NCI-H69 (cell line): ENCODE measurements at regions not wholly inside any gene's neighbourhood (a gene's known extent, or its start where the extent isn't known, plus 50 kb on each side); places are given as distances from the start of the nearest gene placed in this dataset.

ENCODE experiments used
- DNase-seq: peaks from one replicate; lab custom pipeline; 2025; lab: John Stamatoyannopoulos, UW

DNA sequence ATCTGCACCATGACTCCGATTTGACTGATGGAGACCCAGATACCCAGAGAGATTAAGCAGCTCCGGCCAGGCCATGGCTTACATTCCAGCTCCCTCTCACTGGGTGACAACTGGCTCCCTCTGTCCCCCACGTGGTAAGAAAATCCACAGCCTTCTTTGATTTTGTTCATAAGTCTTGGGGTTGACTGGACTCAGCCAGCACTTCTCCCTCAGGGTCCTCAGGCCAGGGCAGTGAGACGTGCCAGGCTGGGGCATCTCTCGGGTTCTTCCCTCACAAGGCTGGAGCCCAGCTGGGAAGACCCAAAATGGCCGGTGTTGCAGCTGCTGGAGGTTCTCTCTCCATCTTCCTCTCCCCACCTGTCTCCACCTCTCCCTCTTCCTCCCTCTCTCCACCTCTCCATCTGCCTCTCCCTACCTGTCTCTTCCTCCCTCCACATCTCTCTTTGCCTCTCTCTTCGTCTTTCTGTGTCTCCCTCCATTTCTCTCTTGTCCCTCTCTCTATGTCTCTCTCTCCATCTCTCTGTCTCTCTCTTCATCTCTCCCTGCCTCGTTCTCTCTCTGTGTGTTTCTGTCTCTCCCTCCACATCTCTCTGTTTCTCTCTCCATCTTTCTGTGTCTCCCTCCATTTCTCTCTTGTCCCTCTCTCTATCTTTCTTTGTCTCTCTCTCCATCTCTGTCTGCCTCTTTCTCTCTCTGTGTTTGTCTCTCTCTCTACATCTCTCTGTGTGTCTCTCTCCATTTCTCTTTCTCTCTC, 105.3 kb downstream of the FOXL1 start:
- DNase-seq, result no peak

DNA sequence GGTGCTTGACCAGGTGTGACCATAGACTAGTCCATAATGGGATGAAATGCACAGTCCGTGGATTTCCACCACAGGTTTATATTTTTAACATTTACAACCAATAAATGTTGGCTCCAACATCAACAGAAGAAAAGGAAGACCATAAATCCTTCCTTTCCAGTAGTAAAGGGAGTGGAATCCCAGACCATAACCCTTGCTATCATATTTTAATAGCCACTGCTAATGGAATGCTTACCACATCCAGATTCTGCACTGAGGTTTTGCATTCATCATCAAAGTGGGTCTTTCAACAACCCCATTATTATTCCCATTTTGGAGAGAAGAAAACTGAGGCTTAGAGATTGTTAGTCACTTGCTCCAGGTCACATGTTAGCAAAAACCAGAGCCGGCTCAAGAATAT, 106.7 kb downstream of the FOXL1 start:
- DNase-seq, result no peak

DNA sequence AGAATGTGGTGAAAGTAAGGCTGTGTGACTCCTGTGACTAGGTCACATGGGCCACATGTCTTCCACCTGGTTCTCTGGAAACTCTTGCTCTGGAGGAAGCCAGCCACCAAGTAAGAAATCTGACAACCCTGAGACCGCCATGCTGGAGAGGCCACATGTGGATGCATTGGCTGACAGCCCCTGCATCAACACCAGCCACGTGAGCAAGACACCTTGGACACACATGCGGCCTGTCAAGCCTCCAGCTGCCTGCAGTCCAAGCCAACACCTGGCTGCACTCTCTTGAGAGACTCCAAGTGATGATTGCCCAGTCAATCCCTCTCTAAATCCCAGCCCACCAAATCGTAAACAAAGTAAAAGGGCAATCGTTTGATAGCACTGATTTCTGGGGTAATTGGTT, 112.6 kb downstream of the FOXL1 start:
- no peak for DNase-seq

DNA sequence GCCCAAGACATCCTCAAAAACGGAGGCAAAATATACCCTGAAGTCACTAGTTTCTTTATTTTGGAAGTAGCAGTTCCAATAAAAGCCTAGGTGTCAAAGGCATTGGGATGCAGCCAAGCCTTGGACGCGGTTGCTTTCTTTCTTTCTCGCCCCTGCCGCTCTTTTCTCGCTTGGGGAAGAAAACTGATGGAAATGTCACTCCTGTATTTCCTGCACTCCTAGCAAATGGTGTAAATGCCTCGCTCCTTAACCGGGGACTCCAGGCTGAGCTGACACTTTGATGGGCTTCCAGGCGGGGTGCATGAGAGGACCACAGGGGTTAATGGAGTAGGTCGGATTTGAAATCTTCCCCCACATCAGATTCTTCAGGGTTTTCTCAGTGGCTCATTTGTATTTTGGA, 114.1 kb downstream of the FOXL1 start:
- no peak for DNase-seq

DNA sequence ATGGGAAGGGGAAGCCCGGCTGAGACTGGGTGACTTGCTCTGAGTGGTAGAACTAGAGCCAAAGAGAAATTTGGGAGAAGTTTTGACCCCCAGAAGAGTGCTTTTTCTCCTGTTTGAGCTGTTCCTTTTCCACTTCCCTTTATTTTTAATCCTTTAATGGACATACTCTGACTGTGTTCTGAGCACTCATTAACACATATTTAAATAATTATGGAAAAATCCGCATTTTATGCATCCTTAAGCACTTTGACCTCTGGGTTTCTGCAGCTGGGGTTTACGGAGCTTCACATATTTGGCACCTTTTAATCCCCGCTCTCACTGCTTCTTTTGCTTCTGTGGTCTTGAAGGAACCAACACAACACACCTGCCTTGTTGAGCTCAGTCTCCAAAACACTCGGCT, 114.7 kb downstream of the FOXL1 start:
- no peak for DNase-seq

DNA sequence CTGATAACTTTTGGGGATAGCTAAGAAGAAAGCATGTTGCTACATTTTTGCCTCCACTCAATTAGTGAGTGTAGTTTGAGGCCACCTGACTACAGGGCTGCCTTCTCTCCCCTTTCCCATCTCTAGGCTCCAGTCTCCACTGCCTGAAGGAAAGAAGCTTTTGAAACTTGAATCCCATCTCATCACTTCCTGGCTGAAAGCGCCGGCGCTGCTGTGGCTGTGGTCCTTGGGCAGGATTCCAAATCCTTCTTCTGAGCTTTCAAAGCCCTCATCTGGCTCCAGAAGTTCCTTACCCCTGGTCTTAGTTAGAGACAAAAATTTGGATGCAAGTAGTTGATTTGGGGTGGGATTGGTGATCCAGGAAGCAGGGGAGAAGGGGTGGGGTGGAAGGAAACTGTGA, 119.4 kb downstream of the FOXL1 start:
- DNase-seq, result no peak

DNA sequence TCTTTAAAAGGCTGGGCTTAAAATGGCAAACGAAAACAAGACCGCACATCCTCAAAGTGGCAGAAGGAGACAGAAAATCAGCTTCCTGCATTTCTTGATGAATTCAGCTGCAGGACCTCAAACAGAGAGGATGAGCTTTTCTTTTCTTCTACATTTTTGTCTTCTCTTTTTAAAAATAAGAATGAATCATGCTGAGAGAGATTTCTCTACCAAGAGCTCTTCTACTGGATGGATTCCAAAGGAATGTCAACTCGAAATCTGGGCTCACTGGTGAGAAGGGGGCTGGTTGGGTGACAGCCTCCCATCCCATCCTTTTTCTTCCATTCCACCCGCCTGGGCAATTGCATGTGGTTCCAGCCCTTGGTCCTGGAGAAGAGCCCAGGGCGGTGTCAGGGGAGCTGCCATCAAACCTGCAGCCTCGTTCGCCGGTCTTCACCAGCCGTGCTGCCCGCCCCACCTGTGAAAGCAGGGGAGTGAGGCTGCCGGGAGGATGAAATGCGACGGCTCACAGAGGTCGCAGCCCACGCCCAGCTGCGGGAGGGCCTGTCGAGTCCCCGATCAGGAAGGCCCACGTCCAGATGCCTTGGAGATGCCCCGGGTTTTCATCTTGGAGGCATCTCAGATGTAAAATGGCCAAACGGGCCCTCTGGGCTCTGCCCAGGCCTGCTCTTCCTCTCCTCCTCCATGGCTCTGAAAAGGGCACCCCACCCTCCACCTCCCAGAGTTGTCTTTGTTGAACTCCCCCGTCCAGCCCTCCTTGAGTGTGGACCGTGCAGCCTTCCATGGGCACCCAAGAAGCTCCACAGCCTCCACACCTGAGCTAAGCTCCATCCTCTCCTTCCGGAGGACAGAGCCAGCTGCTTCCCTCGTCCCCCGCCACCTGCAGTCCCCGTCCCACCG, 121.9 kb downstream of the FOXL1 start:
- no peak for DNase-seq

DNA sequence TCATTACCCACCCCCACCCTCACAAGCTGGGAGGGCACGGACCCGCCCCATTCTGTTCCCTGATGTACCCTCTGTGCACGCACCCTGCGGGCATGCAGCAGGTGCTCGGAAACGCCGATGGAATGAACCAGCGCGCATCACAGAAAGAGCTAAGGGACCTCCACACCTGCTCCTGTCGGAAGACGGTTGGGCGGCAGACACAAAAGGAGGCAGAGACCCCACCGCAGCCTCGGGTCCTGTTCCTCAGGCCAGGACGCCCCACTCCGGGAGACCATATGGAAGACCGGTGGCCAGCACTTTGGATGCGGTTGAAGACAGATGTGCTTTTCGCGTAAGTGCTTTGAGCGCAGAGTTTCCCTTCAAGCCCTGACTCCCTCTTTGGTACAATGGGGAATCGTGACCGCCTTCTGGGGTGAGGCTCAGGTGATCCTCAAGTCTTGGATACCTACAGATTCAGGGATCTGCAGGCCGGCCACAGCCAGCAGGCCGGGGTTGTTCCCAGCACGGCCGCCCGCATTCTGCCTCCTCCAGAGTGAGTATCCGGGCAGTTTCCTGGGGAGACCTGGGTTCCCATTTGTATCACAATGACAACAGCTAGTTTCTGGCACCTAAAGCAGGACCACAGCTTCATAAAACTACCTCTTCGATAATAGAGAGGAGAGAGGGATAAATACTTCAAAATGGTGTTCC, 123.1 kb downstream of the FOXL1 start:
- no peak for DNase-seq

DNA sequence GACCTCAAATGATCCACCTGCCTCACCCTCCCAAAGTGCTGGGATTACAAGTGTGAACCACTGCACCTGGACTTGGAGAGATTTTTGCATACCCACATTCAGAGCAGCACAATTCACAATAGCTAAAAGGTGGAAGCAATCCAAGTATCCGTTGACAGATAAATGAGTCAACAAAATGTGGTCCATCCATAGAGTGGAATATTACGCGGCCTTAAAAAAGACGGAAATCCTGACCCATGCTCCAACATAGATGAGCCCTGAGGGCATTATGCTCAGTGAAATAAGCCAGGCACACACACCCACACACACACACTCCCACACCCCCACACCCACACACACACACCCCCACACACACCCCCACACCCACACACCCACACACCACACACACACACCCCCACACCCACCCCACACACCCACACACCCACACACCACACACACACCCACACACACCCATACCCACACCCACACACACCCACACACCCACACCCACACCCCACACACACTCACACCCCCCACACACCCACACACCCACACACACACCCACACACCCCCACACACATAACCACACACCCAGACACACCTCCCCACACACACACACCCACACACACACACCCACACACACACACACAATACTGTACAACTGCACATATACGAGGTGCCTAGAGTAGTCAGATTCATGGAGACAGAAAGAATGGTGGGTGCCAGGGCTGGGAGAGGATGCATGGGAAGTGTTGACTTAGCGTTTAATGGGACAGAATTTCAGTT, 124.7 kb downstream of the FOXL1 start:
- no peak for DNase-seq

DNA sequence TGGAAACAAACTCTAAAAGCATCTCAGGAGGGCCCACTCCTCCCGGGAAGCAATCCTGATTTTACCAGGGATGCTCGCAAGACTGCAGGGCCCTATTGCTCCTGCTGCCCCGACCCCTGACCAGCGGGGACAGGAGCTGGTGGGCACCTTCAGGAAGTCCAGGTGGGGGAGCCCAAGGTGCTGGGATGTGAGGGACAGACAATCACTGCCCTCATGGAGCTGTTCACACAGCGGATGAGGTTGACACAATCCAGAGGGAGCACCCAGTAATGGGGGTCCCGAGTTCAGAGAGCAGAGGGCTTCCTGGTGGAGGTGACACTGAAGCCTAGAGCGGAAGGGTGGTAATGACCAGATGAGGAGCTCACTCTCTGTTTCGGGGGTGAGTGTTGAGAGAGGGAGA, 126.2 kb downstream of the FOXL1 start:
- no peak for DNase-seq

DNA sequence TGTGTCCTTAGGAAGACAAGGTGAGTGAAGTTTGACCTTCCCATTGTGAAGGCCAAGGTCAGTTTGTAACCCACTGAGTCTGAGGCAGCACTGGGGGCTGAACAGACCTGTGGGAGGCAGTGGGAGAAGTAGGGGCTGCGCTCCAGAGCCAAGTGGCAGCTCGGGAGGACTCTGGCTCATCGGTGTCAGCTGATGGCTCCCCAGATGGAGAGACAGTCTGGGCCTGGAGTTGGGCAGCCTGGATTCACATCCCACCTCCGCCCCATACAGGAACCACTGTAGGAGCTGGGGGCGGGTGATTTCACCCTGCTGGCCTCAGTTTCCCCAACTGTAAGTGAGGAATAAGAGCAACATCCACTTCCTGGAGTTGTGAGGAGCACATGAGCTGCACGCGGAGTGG, 128.4 kb downstream of the FOXL1 start:
- no peak for DNase-seq

DNA sequence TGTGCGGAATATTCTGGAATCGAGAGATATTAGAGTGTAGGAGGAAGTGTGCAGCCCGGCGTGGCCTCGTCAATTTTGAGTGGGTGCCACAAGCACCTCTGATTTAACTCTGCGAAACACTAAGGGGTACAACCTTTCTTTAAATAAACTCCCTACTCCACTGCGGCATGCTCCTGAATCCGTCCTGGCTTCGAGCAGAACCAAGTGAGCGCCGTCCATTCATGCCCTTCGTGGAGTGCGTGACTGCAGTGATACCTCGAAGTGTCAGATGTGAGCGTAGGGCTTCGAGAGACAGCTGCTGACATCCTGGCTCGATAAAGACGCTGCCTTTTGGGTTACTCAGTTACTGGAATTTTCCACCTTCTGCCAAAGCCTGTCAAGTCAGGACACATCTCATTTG, 128.8 kb downstream of the FOXL1 start:
- no peak for DNase-seq

DNA sequence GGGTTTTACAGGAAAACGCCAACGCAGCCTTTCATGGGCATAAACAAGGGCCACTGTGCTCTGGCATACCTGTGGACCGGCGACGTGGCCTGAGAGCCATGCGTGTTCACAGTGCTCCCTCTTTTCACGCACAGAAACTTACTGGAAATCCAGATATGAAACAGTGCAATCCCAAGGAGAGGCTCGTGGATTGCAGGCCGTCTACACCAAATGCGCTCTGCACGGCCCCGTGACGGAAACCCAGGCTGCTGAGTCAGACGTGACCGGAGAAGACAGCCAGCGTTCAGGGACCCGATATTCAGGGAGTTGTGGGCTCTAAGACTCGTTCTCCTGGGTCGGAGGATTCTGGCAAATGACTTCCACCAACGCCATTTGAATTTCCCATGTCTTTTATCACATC, 129.2 kb downstream of the FOXL1 start:
- DNase-seq, result no peak

DNA sequence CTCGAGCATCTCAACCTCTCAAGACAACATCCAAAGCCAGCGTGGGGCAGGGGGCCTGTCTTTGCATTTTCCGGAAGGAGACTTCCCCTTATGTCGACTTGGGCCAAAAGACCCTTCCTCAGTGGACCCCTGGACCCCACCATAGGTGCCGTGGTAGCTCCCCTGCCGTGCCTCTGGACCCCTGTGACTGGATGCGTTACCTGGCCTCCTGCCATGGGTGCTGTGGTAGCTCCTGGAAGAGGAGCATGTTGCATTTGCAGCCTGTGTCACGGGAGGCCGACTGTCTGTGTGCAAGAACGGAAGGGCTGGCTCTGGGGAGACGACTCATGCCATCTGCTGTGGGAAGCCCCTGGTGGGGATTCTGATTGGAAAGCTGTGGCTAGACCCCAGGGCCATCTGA, 130.1 kb downstream of the FOXL1 start:
- DNase-seq, result no peak

DNA sequence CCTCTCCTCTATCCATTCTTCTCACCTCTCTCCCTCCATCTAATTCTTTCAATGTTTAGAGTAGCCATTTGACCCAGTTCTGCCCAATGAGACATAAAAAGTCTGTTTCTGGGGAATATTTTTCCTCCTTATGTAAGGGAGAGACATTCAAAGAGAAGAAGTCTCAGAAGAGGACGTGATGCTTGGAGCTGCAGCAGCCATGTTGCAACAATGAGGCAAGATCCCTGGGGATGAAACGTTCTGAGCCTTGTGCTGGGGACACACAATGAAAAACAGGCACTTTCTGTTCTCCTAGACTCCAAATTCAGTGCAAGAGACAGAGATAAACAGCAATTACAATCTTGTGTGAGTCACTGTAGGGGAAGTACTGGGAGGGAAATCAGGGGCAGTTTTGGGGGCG, 130.8 kb downstream of the FOXL1 start:
- DNase-seq, result no peak

DNA sequence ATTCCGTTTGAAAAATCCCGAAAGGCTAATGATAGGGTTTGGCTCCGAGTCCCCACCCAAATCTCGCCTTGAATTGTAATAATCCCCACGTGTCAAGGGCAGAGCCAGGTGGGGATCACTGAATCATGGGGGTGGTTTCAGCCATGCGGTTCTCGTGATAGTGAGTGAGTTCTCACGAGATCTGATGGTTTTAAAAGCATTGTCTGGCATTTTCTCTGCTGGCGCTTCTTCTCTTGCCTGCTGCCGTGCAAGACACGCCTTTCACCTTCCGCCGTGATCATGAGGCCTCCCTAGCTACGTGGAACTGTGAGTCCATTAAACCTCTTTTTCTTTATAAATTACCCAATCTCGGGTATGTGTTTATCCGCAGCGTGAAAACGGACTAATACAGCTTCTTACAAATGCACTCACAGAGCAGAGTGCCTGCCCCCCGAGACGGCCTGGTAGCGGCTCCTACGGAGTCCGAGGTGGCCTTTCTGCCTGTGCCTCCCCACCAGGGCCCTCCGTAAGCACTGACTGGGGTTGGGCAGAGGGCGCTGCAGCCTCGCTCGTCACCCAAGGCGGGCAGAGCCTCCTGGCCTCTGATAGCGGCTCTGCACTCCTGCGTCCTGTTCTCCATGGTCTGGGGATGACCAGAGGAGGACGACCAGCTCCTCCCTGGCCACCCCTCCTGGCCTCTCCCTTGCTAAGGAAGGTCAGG, 131.7 kb downstream of the FOXL1 start:
- no peak for DNase-seq

DNA sequence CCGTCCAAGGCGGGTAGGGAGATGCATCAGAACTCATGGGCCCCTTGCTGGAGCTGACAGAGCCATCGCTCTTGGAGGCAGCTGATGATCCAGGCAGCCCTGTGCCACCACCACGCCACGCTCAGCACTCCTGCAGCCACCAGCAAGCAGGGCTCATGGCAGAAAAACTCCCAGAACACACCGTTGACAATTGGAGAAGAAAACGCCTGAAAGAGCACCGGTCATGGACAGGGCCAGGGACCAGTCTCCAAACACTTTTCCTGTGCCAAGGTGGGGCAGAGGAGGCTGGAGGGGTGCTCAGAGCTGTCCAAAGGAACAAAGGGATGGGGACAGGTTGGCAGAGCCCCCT, 132.2 kb downstream of the FOXL1 start:
- DNase-seq, result no peak

DNA sequence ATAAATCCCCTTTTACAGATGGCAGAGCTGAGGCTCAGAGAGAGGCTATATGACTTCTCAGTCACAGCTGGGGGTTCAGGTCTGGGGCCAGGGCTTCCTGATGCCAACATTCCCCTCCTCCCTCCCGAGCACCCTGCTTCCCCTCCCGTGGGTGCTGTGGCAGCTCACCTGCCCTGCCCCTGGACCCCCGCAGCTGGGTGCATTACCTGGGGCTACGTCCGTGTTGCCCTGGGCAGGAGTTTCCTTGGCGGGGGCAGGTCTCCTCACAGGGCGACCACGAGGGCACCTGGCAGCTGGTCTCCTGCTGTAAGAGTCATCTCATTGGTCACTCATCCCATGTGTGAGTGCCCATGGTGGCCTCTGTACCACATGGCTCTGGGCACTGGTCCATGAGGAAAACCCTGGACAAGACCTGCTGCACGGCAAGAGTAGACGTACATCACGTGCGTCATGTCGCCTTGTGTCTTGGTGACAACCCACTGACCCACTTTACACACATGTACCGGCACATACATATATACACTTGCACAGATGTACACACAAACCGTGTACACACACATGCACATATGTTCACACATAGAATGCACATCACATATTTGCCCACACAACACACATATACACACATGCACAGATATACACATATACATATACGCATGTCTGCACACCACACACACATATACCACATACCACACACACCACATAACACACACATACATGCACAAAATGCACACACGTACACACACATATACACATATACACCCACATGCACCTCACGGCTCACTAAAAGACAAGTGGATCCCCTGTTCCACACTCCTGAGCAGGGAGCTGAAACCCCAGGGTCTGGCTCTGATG, 134.0 kb downstream of the FOXL1 start:
- DNase-seq, result no peak

DNA sequence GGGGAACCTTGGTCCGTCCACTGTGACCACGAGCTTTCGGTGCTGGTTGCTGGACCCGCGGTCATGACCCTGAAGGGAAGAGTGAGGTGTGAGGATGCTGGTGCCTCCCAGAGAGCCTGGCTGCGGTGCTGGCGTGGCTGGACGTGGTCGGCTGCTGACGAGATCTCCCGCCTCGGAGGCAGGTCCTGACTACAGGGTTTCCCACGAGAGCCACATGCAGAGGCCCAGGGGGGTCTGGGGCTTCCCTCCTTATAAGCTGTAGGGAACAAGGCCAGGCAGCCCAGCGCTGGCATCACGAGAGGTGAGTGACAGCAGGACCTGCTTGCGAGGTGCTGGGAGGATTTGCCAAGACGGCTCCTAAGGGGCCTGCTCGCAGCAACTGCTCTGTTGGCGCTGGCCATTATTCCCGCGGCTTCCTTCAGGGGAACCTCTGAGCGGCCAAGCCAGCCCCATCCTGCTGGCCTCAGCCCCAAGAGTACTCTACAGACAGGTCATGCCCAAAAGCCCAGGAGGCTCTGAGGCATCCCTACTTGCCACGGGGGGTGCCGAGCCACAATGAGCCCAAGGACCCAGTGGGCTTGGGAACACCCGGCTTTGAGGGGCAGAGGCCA, 134.8 kb downstream of the FOXL1 start:
- no peak for DNase-seq

DNA sequence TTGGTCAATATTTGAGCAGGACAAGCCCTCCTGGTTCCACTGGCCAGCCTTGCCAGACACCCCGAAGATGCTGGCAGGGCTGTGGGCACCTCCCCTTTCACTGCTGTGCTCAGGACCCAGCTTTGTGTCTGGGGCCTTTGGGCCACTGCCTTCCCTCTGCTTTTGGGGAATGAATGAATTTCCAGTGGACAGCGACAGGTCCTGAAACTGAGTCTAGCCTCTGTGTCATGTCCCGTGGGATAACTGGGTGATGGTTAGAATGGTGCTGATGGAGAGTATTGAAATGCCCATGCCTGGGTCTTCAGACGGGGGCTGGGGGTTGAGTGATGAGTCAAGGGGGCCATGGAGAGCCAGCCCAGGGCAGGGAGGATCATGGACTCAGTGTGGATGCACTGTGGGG, 135.8 kb downstream of the FOXL1 start:
- DNase-seq, result no peak
